ENCODE measurements at regions not wholly inside any gene's neighbourhood (a gene's known extent, or its start where the extent isn't known, plus 50 kb on each side); places are given as distances from the start of the nearest gene placed in this dataset.

DNA sequence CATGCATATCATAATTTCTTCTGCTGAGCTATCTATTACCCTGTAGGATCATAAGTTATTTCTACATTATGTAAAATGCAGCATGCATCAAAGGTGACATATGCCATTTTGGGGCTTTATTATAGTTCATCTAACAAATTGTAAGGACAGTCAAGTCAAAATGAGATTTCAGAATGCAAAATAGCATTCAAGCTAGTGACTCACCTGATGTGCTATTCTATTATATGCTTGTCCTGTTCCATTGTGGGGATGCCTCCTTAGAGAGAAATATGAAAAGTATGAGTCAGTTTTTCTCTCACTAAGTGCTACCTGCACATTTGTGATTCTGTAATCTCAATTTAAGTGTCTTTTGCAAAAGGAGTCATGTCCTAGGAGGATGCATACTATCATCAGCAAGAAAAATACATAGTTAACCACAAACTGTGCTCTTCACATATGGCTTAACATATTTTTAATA lies 647.0 kb upstream of the PCDH10 start:
- TF ChIP-seq, protein P1, sequence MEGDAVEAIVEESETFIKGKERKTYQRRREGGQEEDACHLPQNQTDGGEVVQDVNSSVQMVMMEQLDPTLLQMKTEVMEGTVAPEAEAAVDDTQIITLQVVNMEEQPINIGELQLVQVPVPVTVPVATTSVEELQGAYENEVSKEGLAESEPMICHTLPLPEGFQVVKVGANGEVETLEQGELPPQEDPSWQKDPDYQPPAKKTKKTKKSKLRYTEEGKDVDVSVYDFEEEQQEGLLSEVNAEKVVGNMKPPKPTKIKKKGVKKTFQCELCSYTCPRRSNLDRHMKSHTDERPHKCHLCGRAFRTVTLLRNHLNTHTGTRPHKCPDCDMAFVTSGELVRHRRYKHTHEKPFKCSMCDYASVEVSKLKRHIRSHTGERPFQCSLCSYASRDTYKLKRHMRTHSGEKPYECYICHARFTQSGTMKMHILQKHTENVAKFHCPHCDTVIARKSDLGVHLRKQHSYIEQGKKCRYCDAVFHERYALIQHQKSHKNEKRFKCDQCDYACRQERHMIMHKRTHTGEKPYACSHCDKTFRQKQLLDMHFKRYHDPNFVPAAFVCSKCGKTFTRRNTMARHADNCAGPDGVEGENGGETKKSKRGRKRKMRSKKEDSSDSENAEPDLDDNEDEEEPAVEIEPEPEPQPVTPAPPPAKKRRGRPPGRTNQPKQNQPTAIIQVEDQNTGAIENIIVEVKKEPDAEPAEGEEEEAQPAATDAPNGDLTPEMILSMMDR (IDR thresholded peaks at IDR 0.05): no peak
- no peak for TF ChIP-seq POLR2A (IDR thresholded peaks at IDR 0.05)

Measured in esophagus squamous epithelium (tissue), 4 donors.